SK-N-SH (cell line): ENCODE measurements at regions not wholly inside any gene's neighbourhood (a gene's known extent, or its start where the extent isn't known, plus 50 kb on each side); places are given as distances from the start of the nearest gene placed in this dataset.

Experiments used
- CTCF ChIA-PET: fragments of 300-600, 350-600 bp; formaldehyde crosslinking; extraction: SDS; loops from one replicate; lab custom pipeline; 2021; lab: Yijun Ruan, JAX
- POLR2A ChIA-PET: fragments of 350-600 bp; sonication (Branson Sonifier 250); formaldehyde crosslinking; extraction: SDS; loops from one replicate; lab custom pipeline; 2020; ENCODE audit warnings: antibody characterized with exemption, inconsistent platforms; lab: Yijun Ruan, JAX
- DNase-seq: peaks from one replicate; pipeline ENCODE4 v3.0.0; 2012
- H2AFZ ChIP-seq: fragments of 200-600 bp; sonication (generic); 2 replicates; pipeline ENCODE4 v1.8.1; 2016; ENCODE audit warnings: antibody characterized with exemption, mild to moderate bottlenecking, low read depth
- H3F3A ChIP-seq: fragments of 200-600 bp; sonication (generic); replicated peaks from 2 replicates; pipeline ENCODE3; 2016; ENCODE audit warnings: antibody characterized with exemption, mild to moderate bottlenecking; ENCODE audit not compliant: insufficient read depth
- H3K27ac ChIP-seq, 2 experiments: fragments of 200-500 bp in 1 of 2; fragments of 200-600 bp in 1 of 2; sonication (Bioruptor generic) in 1 of 2; sonication (generic), shearing (Covaris generic) in 1 of 2; 2 replicates each; pipeline versions ENCODE4 v1.5.1 to v1.6.1; 2014 to 2016; ENCODE audit warnings: low read depth in 2 of 2, inconsistent platforms in 1 of 2, low read length in 1 of 2, mild to moderate bottlenecking in 1 of 2, mixed read lengths in 1 of 2
- H3K27me3 ChIP-seq: fragments of 200-600 bp; sonication (generic), shearing (Covaris generic); 2 replicates; pipeline ENCODE4 v1.6.1; 2016; ENCODE audit warnings: mixed run types; ENCODE audit not compliant: insufficient read depth
- H3K36me3 ChIP-seq, 2 experiments: fragments of 200-500 bp in 1 of 2; fragments of 200-600 bp in 1 of 2; sonication (Bioruptor generic) in 1 of 2; sonication (generic) in 1 of 2; replicated peaks in 1 of 2; 2 replicates each; pipeline versions ENCODE3 to v1.5.1; 2014 to 2016; ENCODE audit warnings: low read length in 1 of 2, mild to moderate bottlenecking in 1 of 2; ENCODE audit not compliant: insufficient read depth in 2 of 2, control insufficient read depth in 1 of 2
- H3K4me1 ChIP-seq, 2 experiments: fragments of 200-500 bp in 1 of 2; fragments of 200-600 bp in 1 of 2; sonication (Bioruptor generic) in 1 of 2; sonication (generic), shearing (Covaris generic) in 1 of 2; 2 replicates each; pipeline versions ENCODE4 v1.5.1 to v1.6.1; 2014 to 2016; ENCODE audit warnings: low read depth in 1 of 2, low read length in 1 of 2, mixed run types in 1 of 2; ENCODE audit not compliant: insufficient read depth in 2 of 2, control insufficient read depth in 1 of 2
- H3K4me2 ChIP-seq: fragments of 200-600 bp; sonication (generic), shearing (Covaris generic); 2 replicates; pipeline ENCODE4 v1.6.1; 2017; ENCODE audit warnings: mixed run types
- H3K4me3 ChIP-seq, 2 experiments: fragments of 200-500 bp in 1 of 2; fragments of 200-600 bp in 1 of 2; sonication (Bioruptor generic) in 1 of 2; sonication (generic), shearing (Covaris generic) in 1 of 2; 2 replicates each; pipeline versions ENCODE4 v1.5.1 to v1.8.1; 2014 to 2016; ENCODE audit warnings: low read depth in 2 of 2, inconsistent platforms in 1 of 2, low read length in 1 of 2, mild to moderate bottlenecking in 1 of 2, mixed read lengths in 1 of 2, moderate library complexity in 1 of 2
- H3K79me2 ChIP-seq: fragments of 200-600 bp; sonication (generic); 2 replicates; pipeline ENCODE4 v1.8.1; 2017; ENCODE audit warnings: mild to moderate bottlenecking; ENCODE audit not compliant: insufficient read depth
- H3K9ac ChIP-seq: fragments of 200-600 bp; sonication (generic); 2 replicates; pipeline ENCODE4 v1.6.1; 2017; ENCODE audit warnings: mixed run types
- H3K9me2 ChIP-seq: fragments of 200-600 bp; sonication (generic); 2 replicates; pipeline ENCODE4 v1.6.1; 2017; ENCODE audit warnings: mixed run types
- H3K9me3 ChIP-seq: fragments of 200-600 bp; sonication (generic); 2 replicates; pipeline ENCODE4 v1.6.1; 2017; ENCODE audit warnings: mixed run types, mild to moderate bottlenecking, moderate library complexity
- H4K20me1 ChIP-seq: fragments of 200-600 bp; sonication (generic); 2 replicates; pipeline ENCODE4 v1.6.1; 2017; ENCODE audit warnings: mild to moderate bottlenecking, mixed run types; ENCODE audit not compliant: insufficient read depth
- EP300 ChIP-seq, 2 experiments: IDR thresholded peaks; 2 replicates each; pipeline versions ENCODE4 v1.4.0 to v1.6.1; 2012; ENCODE audit warnings: borderline replicate concordance in 1 of 2, low read depth in 1 of 2, low read length in 1 of 2
- EZH2phosphoT487 ChIP-seq: fragments of 200-600 bp; sonication (generic); IDR thresholded peaks from 2 replicates; pipeline ENCODE4 v1.6.1; 2017; ENCODE audit warnings: low read depth, mixed run types, mild to moderate bottlenecking, antibody characterized with exemption, moderate library complexity, borderline replicate concordance
- FOSL2 ChIP-seq: IDR thresholded peaks from 2 replicates; pipeline ENCODE4 v1.4.0; 2012; ENCODE audit warnings: low read depth, mild to moderate bottlenecking, moderate library complexity, borderline replicate concordance
- FOXM1 ChIP-seq: IDR thresholded peaks from 2 replicates; pipeline ENCODE4 v1.4.0; 2012; ENCODE audit warnings: low read depth, mild to moderate bottlenecking
- GATA2 ChIP-seq: sonication (generic); formaldehyde crosslinking; IDR thresholded peaks from 2 replicates; pipeline ENCODE4 v1.5.0; 2020; ENCODE audit warnings: mild to moderate bottlenecking, missing genetic modification reagents
- JUND ChIP-seq: IDR thresholded peaks from 2 replicates; pipeline ENCODE4 v1.4.0; 2012
- MXI1 ChIP-seq: IDR thresholded peaks from 2 replicates; pipeline ENCODE4 v1.6.1; 2012; ENCODE audit warnings: mild to moderate bottlenecking, low read depth, low read length, improper control_type of control experiment
- NRF1 ChIP-seq: IDR thresholded peaks from 2 replicates; pipeline ENCODE4 v1.6.1; 2012; ENCODE audit warnings: low read depth, mild to moderate bottlenecking, low read length
- RAD21 ChIP-seq: IDR thresholded peaks from 2 replicates; pipeline ENCODE4 v1.6.1; 2012; ENCODE audit warnings: mild to moderate bottlenecking, low read length
- TCF12 ChIP-seq: IDR thresholded peaks from 2 replicates; pipeline ENCODE4 v1.4.0; 2012
- ZBTB33 ChIP-seq: IDR thresholded peaks from 2 replicates; pipeline ENCODE4 v1.4.0; 2012; ENCODE audit warnings: low read depth, borderline replicate concordance
- WGBS: methylation state at CpG from one replicate; pipeline ENCODE4 v1.1.6; 2017; ENCODE audit warnings: low lambda C conversion rate; 5-methylcytosine and 5-hydroxymethylcytosine counted together
- TF ChIP-seq, protein P1 (sequence below): fragments of 200-600 bp; sonication (generic); IDR thresholded peaks from 2 replicates; pipeline ENCODE4 v1.6.1; 2017; ENCODE audit warnings: antibody characterized with exemption, mild to moderate bottlenecking, moderate library complexity

GRCh38 chr1:30538993-30539867 is 184.2 kb downstream of the MATN1 start:
- H3K4me2 ChIP-seq = no peak overlapping the region
- ChIA-PET POLR2A (no interaction called here), CTCF (no interaction called here)
- no peaks in the 10 kb centered on the region for H3K4me1 ChIP-seq
- no peaks in the 10 kb centered on the region for H3K27me3 ChIP-seq
- no peaks in the 10 kb centered on the region for H3K79me2 ChIP-seq
- H4K20me1 ChIP-seq = no peaks in the 10 kb centered on the region
- WGBS = 46% methylated on average over 6 of the region's 8 CpGs
- H3K9me3 ChIP-seq = no peaks in the 10 kb centered on the region
- no peak for DNase-seq
- no peak overlapping the region for H3K4me3 ChIP-seq
- no peak overlapping the region for H3K9ac ChIP-seq
- H3K9me2 ChIP-seq = no peaks in the 10 kb centered on the region
- no peaks in the 10 kb centered on the region for H3F3A ChIP-seq
- H2AFZ ChIP-seq = no peak overlapping the region
- H3K27ac ChIP-seq = no peak overlapping the region
- TF ChIP-seq, protein P1, sequence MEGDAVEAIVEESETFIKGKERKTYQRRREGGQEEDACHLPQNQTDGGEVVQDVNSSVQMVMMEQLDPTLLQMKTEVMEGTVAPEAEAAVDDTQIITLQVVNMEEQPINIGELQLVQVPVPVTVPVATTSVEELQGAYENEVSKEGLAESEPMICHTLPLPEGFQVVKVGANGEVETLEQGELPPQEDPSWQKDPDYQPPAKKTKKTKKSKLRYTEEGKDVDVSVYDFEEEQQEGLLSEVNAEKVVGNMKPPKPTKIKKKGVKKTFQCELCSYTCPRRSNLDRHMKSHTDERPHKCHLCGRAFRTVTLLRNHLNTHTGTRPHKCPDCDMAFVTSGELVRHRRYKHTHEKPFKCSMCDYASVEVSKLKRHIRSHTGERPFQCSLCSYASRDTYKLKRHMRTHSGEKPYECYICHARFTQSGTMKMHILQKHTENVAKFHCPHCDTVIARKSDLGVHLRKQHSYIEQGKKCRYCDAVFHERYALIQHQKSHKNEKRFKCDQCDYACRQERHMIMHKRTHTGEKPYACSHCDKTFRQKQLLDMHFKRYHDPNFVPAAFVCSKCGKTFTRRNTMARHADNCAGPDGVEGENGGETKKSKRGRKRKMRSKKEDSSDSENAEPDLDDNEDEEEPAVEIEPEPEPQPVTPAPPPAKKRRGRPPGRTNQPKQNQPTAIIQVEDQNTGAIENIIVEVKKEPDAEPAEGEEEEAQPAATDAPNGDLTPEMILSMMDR = no peak
- no peak for TF ChIP-seq TCF12
- no peak for TF ChIP-seq ZBTB33
- no peak for TF ChIP-seq NRF1
- TF ChIP-seq EP300 (IDR thresholded peaks at IDR 0.05; ENCODE audit: borderline replicate concordance in 1 of 2, low read depth in 1 of 2, low read length in 1 of 2) = no peak
- no peak for TF ChIP-seq FOSL2
- TF ChIP-seq JUND = no peak
- no peak for TF ChIP-seq GATA2 (CRISPR knock-in tag)
- TF ChIP-seq FOXM1 = no peak
- TF ChIP-seq EZH2phosphoT487 = no peak
- H3K36me3 ChIP-seq = no peaks in the 10 kb centered on the region

DNA sequence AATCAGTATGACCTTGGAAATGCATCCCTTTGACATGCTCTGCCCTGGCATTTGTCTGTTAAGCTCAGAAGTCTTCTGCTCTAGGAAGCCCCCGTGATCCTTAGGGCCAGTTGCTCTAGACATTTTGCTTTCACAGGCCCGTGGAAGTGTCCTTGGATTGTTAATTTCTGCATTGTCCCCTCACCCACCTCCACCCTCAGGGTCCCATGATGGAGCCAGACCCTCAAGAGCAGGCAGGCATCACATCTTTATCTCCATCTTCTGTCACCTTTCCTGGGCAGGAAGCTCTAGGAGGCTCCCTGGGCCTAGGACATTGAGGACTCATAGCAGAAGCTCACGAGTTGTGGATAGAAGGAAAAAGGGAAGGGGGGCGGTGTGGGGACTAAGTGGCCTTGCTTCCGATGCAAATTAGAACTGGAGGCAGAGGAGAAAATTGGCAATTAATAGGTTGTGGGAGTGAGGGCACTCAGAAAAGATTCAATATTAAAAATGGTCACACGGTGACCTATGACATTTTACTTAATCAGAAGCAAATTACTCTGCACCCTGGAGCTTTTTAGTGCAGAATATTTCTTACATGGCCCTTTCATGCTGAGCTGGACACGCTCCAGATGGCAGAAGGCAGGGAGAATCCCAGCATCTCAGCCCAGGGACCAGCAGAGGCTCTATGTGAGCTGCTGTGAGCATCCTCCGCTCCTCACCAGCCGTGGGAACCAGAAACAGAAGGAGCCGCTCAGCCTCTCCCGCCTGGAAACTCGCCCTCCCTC is 185.0 kb downstream of the MATN1 start:
- Histone ChIP-seq H4K20me1 (no peaks in the 10 kb centered on the region), H3F3A (no peaks in the 10 kb centered on the region), H3K27me3 (no peaks in the 10 kb centered on the region), H3K27ac (no peak overlapping the region), H3K36me3 (no peaks in the 10 kb centered on the region), H3K4me1 (no peaks in the 10 kb centered on the region; a peak in 1 of 4 replicates), H2AFZ (no peak overlapping the region), H3K9ac (no peak overlapping the region), H3K9me2 (no peaks in the 10 kb centered on the region), H3K79me2 (no peaks in the 10 kb centered on the region), H3K4me3 (no peak overlapping the region), H3K9me3 (no peaks in the 10 kb centered on the region), H3K4me2 (no peak overlapping the region)
- ChIA-PET POLR2A (no interaction called here), CTCF (interaction anchor here (0.9 kb wide), 2 partner anchors 12 to 13 kb away, joined by 3 to 5 read pairs; no protein-coding TSS in a partner anchor)
- no peak for DNase-seq
- 53% methylated on average over 12 of the region's 12 CpGs for WGBS
- no peak for TF ChIP-seq MXI1
- no peak for TF ChIP-seq FOXM1
- TF ChIP-seq RAD21 = no peak
- no peak for TF ChIP-seq GATA2 (CRISPR knock-in tag)
